Tibial nerve (tissue), 4 donors: ENCODE measurements at regions not wholly inside any gene's neighbourhood (a gene's known extent, or its start where the extent isn't known, plus 50 kb on each side); places are given as distances from the start of the nearest gene placed in this dataset.

ENCODE experiments used
- EP300 ChIP-seq, 2 donors: sonication (generic); formaldehyde crosslinking; IDR thresholded peaks; one replicate each; pipeline ENCODE4 v1.6.1; 2017; ENCODE audit warnings: antibody characterized with exemption in 2 of 2, mild to moderate bottlenecking in 1 of 2
- POLR2A ChIP-seq, 2 donors: fragments of 450-650 bp; IDR thresholded peaks; one replicate each; pipeline ENCODE4 v1.6.1; 2017; ENCODE audit warnings: antibody characterized with exemption in 2 of 2, mild to moderate bottlenecking in 2 of 2, moderate library complexity in 2 of 2
- TF ChIP-seq, protein P1 (sequence below), 5 experiments: fragments of 200-600 bp in 3 of 5; fragments of 450-650 bp in 2 of 5; sonication (generic) in 3 of 5; IDR thresholded peaks; one replicate each; pipeline ENCODE4 v1.5.1; 2016 to 2019; ENCODE audit warnings: antibody characterized with exemption in 5 of 5, mild to moderate bottlenecking in 3 of 5, moderate library complexity in 2 of 5

DNA sequence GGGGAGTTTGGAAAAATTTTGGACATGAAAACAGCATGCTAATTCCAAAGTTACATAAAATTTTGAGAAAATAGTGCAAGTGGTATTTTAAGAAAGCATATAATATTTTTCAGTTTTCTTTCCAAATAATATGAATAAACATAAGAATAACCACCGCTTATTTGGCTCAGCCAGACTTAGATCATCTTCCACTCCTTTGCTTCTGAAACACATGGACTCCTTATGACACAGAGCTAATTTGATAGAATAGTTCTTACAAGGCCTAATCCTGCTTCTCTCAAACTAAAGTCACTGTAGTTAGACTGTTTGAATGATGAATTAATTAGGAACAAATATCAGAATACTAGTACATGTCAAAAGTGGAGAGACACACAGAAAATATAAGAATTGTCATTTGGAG, 165.5 kb downstream of the POSTN start:
- TF ChIP-seq, protein P1, sequence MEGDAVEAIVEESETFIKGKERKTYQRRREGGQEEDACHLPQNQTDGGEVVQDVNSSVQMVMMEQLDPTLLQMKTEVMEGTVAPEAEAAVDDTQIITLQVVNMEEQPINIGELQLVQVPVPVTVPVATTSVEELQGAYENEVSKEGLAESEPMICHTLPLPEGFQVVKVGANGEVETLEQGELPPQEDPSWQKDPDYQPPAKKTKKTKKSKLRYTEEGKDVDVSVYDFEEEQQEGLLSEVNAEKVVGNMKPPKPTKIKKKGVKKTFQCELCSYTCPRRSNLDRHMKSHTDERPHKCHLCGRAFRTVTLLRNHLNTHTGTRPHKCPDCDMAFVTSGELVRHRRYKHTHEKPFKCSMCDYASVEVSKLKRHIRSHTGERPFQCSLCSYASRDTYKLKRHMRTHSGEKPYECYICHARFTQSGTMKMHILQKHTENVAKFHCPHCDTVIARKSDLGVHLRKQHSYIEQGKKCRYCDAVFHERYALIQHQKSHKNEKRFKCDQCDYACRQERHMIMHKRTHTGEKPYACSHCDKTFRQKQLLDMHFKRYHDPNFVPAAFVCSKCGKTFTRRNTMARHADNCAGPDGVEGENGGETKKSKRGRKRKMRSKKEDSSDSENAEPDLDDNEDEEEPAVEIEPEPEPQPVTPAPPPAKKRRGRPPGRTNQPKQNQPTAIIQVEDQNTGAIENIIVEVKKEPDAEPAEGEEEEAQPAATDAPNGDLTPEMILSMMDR (IDR thresholded peaks at IDR 0.05) = no peak
- TF ChIP-seq POLR2A (IDR thresholded peaks at IDR 0.05) (no peak), EP300 (IDR thresholded peaks at IDR 0.05) (no peak)
